ENCODE measurements at regions not wholly inside any gene's neighbourhood (a gene's known extent, or its start where the extent isn't known, plus 50 kb on each side); places are given as distances from the start of the nearest gene placed in this dataset.
A peak's percentile ranks its signal among the peaks of the same experiment; 100 is the strongest.

GRCh38 chr14:26929361-26929760 is 331.5 kb upstream of the NOVA1 start:
- no peak for ATAC-seq
- no peak for DNase-seq

- ATAC-seq = no peak
- no peak for DNase-seq
These were observed 332.7 kb upstream of the NOVA1 start for GRCh38 chr14:26930576-26930975.

- ATAC-seq (no peak), DNase-seq (no peak)
These were observed 334.8 kb upstream of the NOVA1 start for GRCh38 chr14:26932606-26933005.

GRCh38 chr14:26933431-26933830 is 335.6 kb upstream of the NOVA1 start:
- ATAC-seq = no peak
- DNase-seq = no peak

GRCh38 chr14:26934151-26934550 is 336.3 kb upstream of the NOVA1 start:
- no peak for DNase-seq
- ATAC-seq = no peak

- DNase-seq (no peak), ATAC-seq (no peak)
These were observed 337.9 kb upstream of the NOVA1 start for GRCh38 chr14:26935733-26936132.

GRCh38 chr14:26938054-26938453 is 340.2 kb upstream of the NOVA1 start:
- ATAC-seq (no peak), DNase-seq (no peak)

- no peak for DNase-seq
- ATAC-seq = no peak
These were observed 341.9 kb upstream of the NOVA1 start for GRCh38 chr14:26939755-26940154.

- ATAC-seq = no peak
- DNase-seq = no peak
These were observed 343.7 kb upstream of the NOVA1 start for GRCh38 chr14:26941521-26941920.

- no peak for DNase-seq
These were observed 349.4 kb upstream of the NOVA1 start for GRCh38 chr14:26947265-26947664.

GRCh38 chr14:26959437-26959836 is 361.6 kb upstream of the NOVA1 start:
- DNase-seq (no peak), ATAC-seq (no peak)

More at GRCh38 chr14:26947265-26947664, 349.4 kb upstream of the NOVA1 start:
- ATAC-seq = no peak

- no peak for ATAC-seq
These were observed 362.3 kb upstream of the NOVA1 start for GRCh38 chr14:26959972-26960660.

GRCh38 chr14:26963711-26964110 is 365.9 kb upstream of the NOVA1 start:
- DNase-seq (no peak), ATAC-seq (no peak)

More at GRCh38 chr14:26959972-26960660, 362.3 kb upstream of the NOVA1 start:
- no peak for DNase-seq

- DNase-seq = no peak
- no peak for ATAC-seq
These were observed 367.7 kb upstream of the NOVA1 start for GRCh38 chr14:26965490-26965889.

GRCh38 chr14:26966908-26967307 is 369.1 kb upstream of the NOVA1 start:
- DNase-seq (no peak), ATAC-seq (no peak)

GRCh38 chr14:26974965-26975364 is 377.1 kb upstream of the NOVA1 start:
- no peak for ATAC-seq

GRCh38 chr14:26982071-26982470 is 384.2 kb upstream of the NOVA1 start:
- no peak for DNase-seq
- no peak for ATAC-seq

More at GRCh38 chr14:26974965-26975364, 377.1 kb upstream of the NOVA1 start:
- no peak for DNase-seq

- ATAC-seq = no peak
- peak; percentile 27 for DNase-seq
These were observed 386.7 kb upstream of the NOVA1 start for GRCh38 chr14:26984311-26985177.

GRCh38 chr14:26987744-26988363 is 390.0 kb upstream of the NOVA1 start:
- ATAC-seq (no peak), DNase-seq (no peak)

- ATAC-seq (no peak), DNase-seq (no peak)
These were observed 393.1 kb upstream of the NOVA1 start for GRCh38 chr14:26990946-26991345.

GRCh38 chr14:26992403-26993115 is 394.7 kb upstream of the NOVA1 start:
- no peak for DNase-seq
- ATAC-seq = no peak

- no peak for DNase-seq
- ATAC-seq = no peak
These were observed 395.7 kb upstream of the NOVA1 start for GRCh38 chr14:26993556-26993955.
